ENCODE measurements at regions not wholly inside any gene's neighbourhood (a gene's known extent, or its start where the extent isn't known, plus 50 kb on each side); places are given as distances from the start of the nearest gene placed in this dataset.

DNA sequence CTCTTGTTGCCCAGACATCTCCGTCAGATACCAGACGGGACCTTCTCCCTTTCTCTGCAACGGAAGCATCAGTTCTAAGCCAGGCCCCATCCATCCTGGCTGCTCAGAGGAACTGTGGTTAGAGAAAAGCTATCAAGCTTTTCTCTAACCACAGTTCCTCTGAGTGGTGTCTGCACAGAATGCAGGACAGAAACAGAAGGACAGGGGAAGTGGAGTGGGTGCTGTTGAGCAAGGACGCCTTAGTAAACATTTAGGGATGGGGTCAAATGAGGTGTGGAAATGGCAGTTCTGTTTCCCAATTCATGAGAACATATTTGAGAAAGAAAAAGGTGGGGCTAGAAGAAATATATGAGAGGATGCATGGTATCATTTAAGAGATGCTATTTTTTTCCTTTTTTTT is 283.8 kb downstream of the CRLF2 start:
- Histone ChIP-seq H3K27ac (no peak overlapping the region), H3K4me1 (no peaks in the 10 kb centered on the region), H3K36me3 (no peaks in the 10 kb centered on the region), H3K27me3 (no peaks in the 10 kb centered on the region), H3K4me3 (no peak overlapping the region), H3K9me3 (peaks cover 0 to 4% of the 10 kb centered on the region in 2 donors)
- intact Hi-C loops (cut with DNase I) = no loop called here
- TF ChIP-seq, protein P1, sequence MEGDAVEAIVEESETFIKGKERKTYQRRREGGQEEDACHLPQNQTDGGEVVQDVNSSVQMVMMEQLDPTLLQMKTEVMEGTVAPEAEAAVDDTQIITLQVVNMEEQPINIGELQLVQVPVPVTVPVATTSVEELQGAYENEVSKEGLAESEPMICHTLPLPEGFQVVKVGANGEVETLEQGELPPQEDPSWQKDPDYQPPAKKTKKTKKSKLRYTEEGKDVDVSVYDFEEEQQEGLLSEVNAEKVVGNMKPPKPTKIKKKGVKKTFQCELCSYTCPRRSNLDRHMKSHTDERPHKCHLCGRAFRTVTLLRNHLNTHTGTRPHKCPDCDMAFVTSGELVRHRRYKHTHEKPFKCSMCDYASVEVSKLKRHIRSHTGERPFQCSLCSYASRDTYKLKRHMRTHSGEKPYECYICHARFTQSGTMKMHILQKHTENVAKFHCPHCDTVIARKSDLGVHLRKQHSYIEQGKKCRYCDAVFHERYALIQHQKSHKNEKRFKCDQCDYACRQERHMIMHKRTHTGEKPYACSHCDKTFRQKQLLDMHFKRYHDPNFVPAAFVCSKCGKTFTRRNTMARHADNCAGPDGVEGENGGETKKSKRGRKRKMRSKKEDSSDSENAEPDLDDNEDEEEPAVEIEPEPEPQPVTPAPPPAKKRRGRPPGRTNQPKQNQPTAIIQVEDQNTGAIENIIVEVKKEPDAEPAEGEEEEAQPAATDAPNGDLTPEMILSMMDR (IDR thresholded peaks at IDR 0.05) = no peak
- ATAC-seq = no peak
- DNase-seq = no peak

DNA sequence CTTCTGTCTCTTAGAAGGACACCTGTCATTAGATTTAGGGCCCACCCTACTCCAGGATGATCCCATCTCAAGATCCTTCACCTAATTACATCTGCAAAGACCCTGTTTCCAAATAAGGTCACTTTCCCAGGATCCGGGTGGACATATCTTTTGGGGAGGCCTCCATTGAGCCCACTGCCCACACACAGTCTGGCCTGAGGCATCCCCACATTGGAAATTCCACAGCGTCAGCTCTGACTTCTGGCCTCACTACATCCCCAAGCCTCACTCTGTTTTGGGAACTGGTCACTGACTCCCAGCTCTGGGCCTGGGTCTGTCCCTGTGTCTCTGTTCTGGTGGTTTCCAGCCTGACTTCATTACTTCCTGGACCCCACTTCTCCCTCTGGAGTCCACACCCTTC is 285.5 kb downstream of the CRLF2 start:
- Histone ChIP-seq H3K36me3 (no peaks in the 10 kb centered on the region), H3K4me3 (no peak overlapping the region), H3K9me3 (peaks cover 0 to 7% of the 10 kb centered on the region in 2 donors), H3K27me3 (no peaks in the 10 kb centered on the region), H3K27ac (no peak overlapping the region), H3K4me1 (no peaks in the 10 kb centered on the region)
- no peak for DNase-seq
- intact Hi-C loops (cut with DNase I) = no loop called here
- TF ChIP-seq, protein P1 (IDR thresholded peaks at IDR 0.05) = no peak
- no peak for ATAC-seq

DNA sequence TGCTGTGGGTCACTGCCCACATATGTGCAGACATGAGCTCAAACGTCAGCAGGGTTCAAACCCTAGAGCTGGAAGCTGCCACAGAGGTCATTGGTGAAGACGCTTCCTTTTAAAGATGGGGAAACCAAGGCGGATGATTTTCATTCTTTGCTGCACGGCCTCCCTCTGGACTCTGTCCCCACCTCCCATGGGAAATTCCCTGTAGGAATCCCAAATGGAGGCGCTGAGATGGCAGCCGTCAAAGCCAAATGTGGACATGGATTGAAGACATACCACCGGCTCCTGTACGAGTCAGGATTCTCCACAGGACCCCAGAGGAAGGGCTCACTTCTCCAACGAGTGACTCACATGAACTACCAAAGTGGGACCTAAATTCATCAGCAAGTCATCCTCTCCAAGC is 286.4 kb downstream of the CRLF2 start:
- H3K4me1 ChIP-seq = no peaks in the 10 kb centered on the region
- no peak for DNase-seq

DNA sequence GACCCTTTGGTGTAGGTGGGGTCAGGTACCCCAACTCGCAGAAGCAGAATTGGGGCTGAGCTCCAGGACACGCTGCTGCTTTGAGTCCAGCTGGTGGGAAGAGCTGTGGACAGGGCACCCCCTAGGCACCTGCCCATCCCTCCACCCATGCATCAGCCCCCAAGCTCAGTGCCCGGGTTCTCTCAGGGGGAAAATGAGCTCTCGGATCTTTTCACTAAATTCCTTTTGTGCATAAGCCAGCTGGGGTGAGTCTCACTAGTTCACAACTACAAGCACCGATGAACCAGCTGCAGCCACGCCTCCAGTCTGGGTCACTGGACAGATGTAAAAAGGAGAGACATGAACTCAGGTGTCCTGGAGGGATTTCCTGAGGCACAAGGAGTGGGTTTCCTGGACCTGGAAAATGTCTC is 286.8 kb downstream of the CRLF2 start:
- intact Hi-C loops (cut with DNase I) = no loop called here
- Histone ChIP-seq H3K27me3 (no peaks in the 10 kb centered on the region), H3K36me3 (no peaks in the 10 kb centered on the region), H3K4me1 (no peaks in the 10 kb centered on the region), H3K27ac (no peak overlapping the region), H3K9me3 (peaks cover 0 to 7% of the 10 kb centered on the region in 2 donors), H3K4me3 (no peak overlapping the region)
- DNase-seq = no peak
- ATAC-seq = no peak
- TF ChIP-seq, protein P1 (IDR thresholded peaks at IDR 0.05) = no peak

More for the DNA sequence above, 286.4 kb downstream of the CRLF2 start:
- Histone ChIP-seq H3K36me3 (no peaks in the 10 kb centered on the region), H3K9me3 (peaks cover 0 to 7% of the 10 kb centered on the region in 2 donors), H3K4me3 (no peak overlapping the region), H3K27me3 (no peaks in the 10 kb centered on the region), H3K27ac (no peak overlapping the region)
- no peak for ATAC-seq
- TF ChIP-seq, protein P1 (IDR thresholded peaks at IDR 0.05) = no peak
- intact Hi-C loops (cut with DNase I) = no loop called here

DNA sequence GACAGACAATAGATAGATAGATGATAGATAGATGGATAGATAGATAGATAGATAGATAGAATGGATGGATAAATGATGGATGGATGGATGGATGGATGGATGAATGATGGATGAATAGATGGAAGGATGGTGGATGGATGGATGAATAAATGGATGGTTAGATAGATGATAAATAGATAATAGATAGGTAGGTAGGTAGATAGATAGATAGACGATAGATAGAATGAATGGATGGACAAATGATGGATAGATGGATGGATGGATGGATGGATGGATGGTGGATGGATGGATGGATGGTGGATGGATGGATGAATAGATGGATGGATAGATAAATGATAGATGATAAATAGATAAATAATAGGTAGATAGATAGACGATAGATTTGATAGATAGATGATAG is 287.4 kb downstream of the CRLF2 start:
- H3K36me3 ChIP-seq = no peaks in the 10 kb centered on the region
- H3K4me3 ChIP-seq = no peak overlapping the region
- DNase-seq (no peak), ATAC-seq (no peak)
- H3K4me1 ChIP-seq = no peaks in the 10 kb centered on the region
- no peaks in the 10 kb centered on the region for H3K27me3 ChIP-seq
- intact Hi-C loops (cut with DNase I) = no loop called here
- TF ChIP-seq, protein P1 (IDR thresholded peaks at IDR 0.05) = no peak
- no peak overlapping the region for H3K27ac ChIP-seq
- peaks cover 0 to 7% of the 10 kb centered on the region in 2 donors for H3K9me3 ChIP-seq
